HepG2 (cell line): ENCODE measurements at regions not wholly inside any gene's neighbourhood (a gene's known extent, or its start where the extent isn't known, plus 50 kb on each side); places are given as distances from the start of the nearest gene placed in this dataset.

Experiments
- ARNTL ChIP-seq: sonication (generic); formaldehyde crosslinking; IDR thresholded peaks from 2 replicates; pipeline ENCODE4 v1.4.0; 2020; ENCODE audit warnings: mild to moderate bottlenecking, missing genetic modification reagents
- IKZF1 ChIP-seq: fragments of 450-650 bp; IDR thresholded peaks from 2 replicates; pipeline ENCODE4 v1.7.1; 2016
- IRF9 ChIP-seq: sonication (generic); formaldehyde crosslinking; IDR thresholded peaks from 2 replicates; pipeline ENCODE4 v1.8.0; 2022; ENCODE audit warnings: missing genetic modification reagents, mild to moderate bottlenecking, borderline replicate concordance
- MYC ChIP-seq: sonication (generic); formaldehyde crosslinking; IDR thresholded peaks from 2 replicates; pipeline ENCODE4 v1.9.0; 2021; ENCODE audit warnings: missing genetic modification reagents, borderline replicate concordance
- NFE2 ChIP-seq: sonication (generic); formaldehyde crosslinking; IDR thresholded peaks from 2 replicates; pipeline ENCODE4 v1.4.0; 2020; ENCODE audit warnings: missing genetic modification reagents
- PITX1 ChIP-seq: sonication (generic); formaldehyde crosslinking; IDR thresholded peaks from 2 replicates; pipeline ENCODE4 v1.5.1; 2020; ENCODE audit warnings: mild to moderate bottlenecking, missing genetic modification reagents
- PRDM10 ChIP-seq: sonication (generic); formaldehyde crosslinking; IDR thresholded peaks from 2 replicates; pipeline ENCODE4 v1.4.0; 2020; ENCODE audit warnings: low read depth, missing genetic modification reagents
- RAD21 ChIP-seq: fragments of 450-650 bp; formaldehyde crosslinking; IDR thresholded peaks from 2 replicates; pipeline ENCODE4 v1.5.0; 2020; ENCODE audit warnings: mild to moderate bottlenecking
- RORA ChIP-seq: sonication (generic); formaldehyde crosslinking; IDR thresholded peaks from 2 replicates; pipeline ENCODE4 v1.5.0; 2020; ENCODE audit warnings: mild to moderate bottlenecking, missing genetic modification reagents, moderate library complexity
- SNAPC2 ChIP-seq: sonication (generic); formaldehyde crosslinking; IDR thresholded peaks from 2 replicates; pipeline ENCODE4 v1.8.1; 2022; ENCODE audit warnings: mild to moderate bottlenecking, missing genetic modification reagents
- SP140L ChIP-seq: sonication (generic); formaldehyde crosslinking; IDR thresholded peaks from 2 replicates; pipeline ENCODE4 v1.4.0; 2020; ENCODE audit warnings: missing genetic modification reagents, borderline replicate concordance
- STAG1 ChIP-seq: sonication (generic); formaldehyde crosslinking; IDR thresholded peaks from 2 replicates; pipeline ENCODE4 v1.4.0; 2020; ENCODE audit warnings: missing genetic modification reagents
- ZMYM4 ChIP-seq: sonication (generic); formaldehyde crosslinking; IDR thresholded peaks from 2 replicates; pipeline ENCODE4 v1.8.1; 2023; ENCODE audit warnings: mild to moderate bottlenecking, missing genetic modification reagents
- ZNF407 ChIP-seq: sonication (generic); formaldehyde crosslinking; IDR thresholded peaks from one replicate; pipeline ENCODE4 v1.5.1; 2020; ENCODE audit warnings: mild to moderate bottlenecking, missing genetic modification reagents; ENCODE audit errors: not compliant biosample characterization
- ZNF672 ChIP-seq: sonication (generic); formaldehyde crosslinking; IDR thresholded peaks from 2 replicates; pipeline ENCODE4 v1.8.1; 2022; ENCODE audit warnings: missing genetic modification reagents

- 0 out of 2 replicates have a peak, but pooled peaks have one; percentile 12 for TF ChIP-seq STAG1
- TF ChIP-seq NFE2 (CRISPR knock-in tag), result no peak
- no peak for TF ChIP-seq ZNF672
- no peak for TF ChIP-seq IKZF1
- no peak for TF ChIP-seq RAD21
- no peak for TF ChIP-seq ZNF407 (CRISPR knock-in tag)
- TF ChIP-seq SP140L (CRISPR knock-in tag), result no peak
- TF ChIP-seq PITX1 (CRISPR knock-in tag), result peak; percentile 12; the same call in 1 of the 2 replicates
- no peak for TF ChIP-seq SNAPC2 (CRISPR knock-in tag)
- TF ChIP-seq ZMYM4 (CRISPR knock-in tag), result no peak
- TF ChIP-seq PRDM10 (CRISPR knock-in tag), result 0 out of 2 replicates have a peak, but pooled peaks have one; percentile 23
- no peak for TF ChIP-seq RORA (CRISPR knock-in tag)
- no peak for TF ChIP-seq MYC (CRISPR knock-in tag)
- TF ChIP-seq IRF9 (CRISPR knock-in tag), result no peak
- no peak for TF ChIP-seq ARNTL (CRISPR knock-in tag)
Observed at GRCh38 chrX:20362268-20363267, 95.9 kb upstream of the RPS6KA3 start (continued).
